SH-SY5Y (cell line): ENCODE measurements at regions not wholly inside any gene's neighbourhood (a gene's known extent, or its start where the extent isn't known, plus 50 kb on each side); places are given as distances from the start of the nearest gene placed in this dataset.

ENCODE experiments used
- GATA2 ChIP-seq: IDR thresholded peaks from 2 replicates; pipeline ENCODE4 v1.6.1; 2011; ENCODE audit warnings: mild to moderate bottlenecking, low read depth, low read length
- GATA3 ChIP-seq: IDR thresholded peaks from 2 replicates; pipeline ENCODE4 v1.6.1; 2011; ENCODE audit warnings: low read depth, mild to moderate bottlenecking, low read length, moderate library complexity

DNA sequence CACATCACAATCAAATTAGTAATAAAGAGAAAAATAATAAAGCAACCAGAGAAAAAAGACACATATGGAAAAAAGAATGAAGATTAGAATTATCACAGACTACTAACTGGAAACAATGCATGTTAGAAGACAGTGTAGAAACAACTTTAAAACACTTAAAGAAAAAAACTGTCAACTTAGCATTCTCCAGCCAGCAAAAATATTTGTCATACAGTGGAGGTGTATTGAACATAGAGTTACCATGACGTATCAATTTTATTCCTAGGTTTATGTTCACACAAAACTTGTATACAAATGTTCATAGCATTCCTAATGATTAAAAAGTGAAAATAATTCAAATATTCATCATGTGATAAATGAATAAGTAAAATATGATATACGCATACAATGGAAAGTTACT lies 61.5 kb upstream of the ADAM23 start:
- TF ChIP-seq GATA2 (no peak), GATA3 (no peak)
